ENCODE measurements at regions not wholly inside any gene's neighbourhood (a gene's known extent, or its start where the extent isn't known, plus 50 kb on each side); places are given as distances from the start of the nearest gene placed in this dataset.
"Not testable (repeated sequence)": the region's sequence is repeated elsewhere in the genome, so short reads cannot be mapped to it uniquely, and the experiment has no call there.

DNA sequence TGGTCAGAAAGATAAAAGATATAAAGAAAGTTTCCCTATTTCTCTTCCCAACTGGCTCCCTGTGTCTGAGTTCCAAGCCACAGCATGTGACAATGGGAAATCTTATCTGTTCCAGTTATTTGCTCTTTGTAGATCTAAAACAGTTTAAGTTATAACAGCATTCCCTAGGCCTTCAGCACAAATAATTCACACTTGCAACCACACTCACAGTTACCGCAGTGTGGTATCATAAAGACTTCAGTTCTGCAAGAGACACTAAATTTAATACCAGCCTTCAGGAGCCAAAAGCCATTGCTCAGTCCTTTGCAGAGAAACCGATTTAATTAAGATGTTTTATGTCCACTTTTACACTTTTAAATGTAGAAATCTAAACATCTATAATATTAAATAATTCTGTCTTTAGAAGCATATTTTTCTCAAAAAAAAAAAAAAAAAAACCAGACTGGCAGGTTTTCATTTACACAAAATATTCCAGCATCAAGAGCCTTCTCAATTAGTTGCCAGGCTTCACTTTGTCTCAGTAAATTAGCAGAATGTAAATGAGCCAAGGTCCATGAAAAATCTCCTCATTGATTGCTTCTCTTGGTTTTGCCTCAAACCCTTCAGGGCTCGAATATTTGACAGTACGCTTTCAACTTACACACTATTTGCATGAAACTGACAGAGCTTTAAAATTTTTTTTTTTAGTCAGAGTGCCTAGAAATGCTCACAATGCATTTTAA, 300.0 kb upstream of the DDI1 start:
- DNase-seq = no peak

DNA sequence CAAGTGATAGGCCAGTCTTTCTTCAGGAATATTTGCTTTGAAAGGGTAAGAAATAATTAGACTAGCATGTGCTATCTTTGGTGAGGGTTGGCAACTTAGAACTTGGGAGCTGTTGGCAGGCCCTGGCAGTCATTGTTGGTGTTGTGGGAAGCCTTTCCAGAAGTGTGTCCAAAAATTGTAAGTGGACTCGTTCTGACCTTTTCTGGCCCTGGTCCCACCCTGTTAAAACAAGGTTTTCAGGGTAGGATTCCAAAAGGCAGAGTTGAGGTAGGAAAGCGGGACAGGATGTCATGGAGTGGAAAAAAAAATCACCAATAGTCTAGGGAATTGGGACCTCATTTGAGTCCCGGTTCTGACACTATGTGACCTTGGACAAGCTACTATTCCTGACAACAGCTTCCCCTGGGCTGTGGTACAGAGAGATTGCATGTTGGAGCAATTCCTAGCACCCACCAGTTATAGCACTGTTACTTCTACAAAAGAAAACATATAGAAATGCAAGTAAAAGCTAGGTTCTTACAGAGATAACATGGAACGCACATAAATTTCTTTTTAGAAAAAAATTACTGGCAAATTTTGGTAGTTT, 299.3 kb upstream of the DDI1 start:
- DNase-seq = no peak

DNA sequence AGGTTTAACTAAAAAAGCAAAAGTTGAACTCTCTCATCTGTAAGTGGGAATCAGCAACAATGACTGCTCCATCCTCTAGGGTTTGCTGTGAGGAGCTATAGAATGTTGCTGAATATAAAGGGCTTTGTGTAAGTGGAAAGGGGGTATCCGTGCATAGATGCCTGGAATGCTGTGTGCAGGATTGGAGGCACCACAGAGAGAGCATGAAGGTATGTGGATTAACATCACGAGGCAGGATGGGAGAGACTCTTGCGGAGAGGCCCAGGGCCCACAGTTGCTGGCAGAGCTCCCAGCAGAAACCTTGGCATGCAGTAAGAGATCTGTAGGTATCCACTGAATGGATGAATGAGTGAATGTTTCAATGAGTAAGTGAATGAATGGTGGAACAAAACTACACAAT, 298.7 kb upstream of the DDI1 start:
- DNase-seq = no peak

DNA sequence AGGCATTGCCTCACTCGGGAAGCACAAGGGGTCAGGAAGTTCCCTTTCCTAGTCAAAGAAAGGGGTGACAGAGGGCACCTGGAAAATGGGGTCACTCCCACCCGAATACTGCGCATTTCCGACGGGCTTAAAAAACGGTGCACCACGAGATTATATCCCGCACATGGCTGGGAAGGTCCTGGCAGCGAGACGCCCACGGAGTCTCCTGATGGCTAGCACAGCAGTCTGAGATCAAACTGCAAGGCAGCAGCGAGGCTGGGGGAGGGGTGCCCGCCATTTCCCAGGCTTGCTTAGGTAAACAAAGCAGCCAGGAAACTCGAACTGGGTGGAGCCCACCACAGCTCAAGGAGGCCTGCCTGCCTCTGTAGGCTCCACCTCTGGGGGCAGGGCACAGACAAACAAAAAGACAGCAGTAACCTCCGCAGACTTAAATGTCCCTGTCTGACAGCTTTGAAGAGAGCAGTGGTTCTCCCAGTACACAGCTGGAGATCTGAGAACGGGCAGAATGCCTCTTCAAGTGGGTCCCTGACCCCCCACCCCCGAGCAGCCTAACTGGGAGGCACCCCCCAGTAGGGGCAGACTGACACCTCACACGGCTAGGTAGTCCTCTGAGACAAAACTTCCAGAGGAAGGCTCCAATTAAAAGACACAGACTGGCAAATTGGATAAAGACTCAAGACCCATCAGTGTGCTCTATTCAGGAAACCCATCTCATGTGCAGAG, 297.2 kb upstream of the DDI1 start:
- DNase-seq = not testable (repeated sequence)

DNA sequence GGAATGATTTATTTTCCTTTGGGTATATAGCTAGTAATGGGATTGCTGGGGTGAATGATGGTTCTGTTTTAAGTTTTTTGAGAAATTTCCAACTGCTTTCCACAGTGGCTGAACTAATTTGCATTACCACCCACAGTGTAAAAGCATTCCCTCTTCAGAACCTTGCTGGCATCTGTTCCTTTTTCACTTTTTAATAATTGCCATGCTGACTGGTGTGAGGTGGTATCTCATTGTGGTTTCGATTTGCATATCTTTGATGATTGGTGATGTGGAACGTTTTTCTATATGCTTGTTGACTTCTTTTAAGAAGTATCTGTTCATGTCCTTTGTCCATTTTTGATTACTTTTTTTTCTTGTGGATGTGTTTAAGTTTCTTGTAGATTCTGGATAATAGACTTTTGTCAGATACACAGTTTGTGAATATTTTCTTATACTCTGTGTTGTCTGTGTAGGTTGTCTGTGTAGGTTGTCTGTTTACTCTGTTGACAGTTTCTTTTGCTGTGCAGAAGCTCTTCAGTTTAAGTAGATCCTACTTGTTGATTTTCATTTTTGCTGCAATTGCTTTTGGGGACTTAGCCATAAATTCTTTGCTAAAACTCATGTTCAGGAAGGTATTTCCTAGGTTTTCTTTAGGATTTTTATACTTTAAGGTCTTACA, 291.8 kb upstream of the DDI1 start:
- no peak for DNase-seq

DNA sequence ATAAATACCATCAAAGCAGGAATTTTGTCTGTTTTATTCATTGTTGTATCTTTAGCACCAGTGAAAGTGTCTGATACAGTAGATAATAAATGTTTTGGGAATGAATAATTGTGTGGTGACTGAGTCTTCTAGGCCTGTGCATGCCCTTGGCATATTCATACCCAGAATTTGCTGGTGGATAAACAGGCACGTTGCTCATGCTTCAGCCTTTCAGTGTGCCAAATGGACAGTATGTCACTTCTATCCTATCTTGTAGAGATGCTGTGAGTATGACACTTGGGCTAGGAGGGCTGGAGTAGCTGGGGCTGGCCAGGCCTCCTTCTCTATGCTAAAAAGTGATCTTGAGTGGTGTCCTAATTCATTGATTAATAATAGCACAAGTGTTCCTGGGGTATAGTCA, 287.3 kb upstream of the DDI1 start:
- no peak for DNase-seq

DNA sequence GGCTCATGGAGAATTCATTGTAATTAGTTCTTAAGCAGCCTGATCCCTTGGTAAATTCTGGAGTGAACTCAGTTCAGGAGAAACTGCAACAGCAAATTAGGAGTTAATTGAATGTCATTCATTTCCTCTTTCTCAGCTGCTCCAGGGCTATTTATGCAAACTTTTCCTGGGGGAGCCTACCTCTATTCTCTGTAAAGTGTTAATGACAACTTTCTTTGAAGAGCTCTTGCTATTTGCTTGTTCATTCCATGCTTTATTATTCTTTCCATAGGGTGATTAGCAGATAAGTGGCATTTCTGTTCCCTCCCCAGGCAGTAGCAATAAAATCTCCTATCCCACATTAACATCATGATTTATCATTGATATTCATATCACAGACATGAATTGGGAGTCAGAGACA, 267.6 kb upstream of the DDI1 start:
- no peak for DNase-seq

DNA sequence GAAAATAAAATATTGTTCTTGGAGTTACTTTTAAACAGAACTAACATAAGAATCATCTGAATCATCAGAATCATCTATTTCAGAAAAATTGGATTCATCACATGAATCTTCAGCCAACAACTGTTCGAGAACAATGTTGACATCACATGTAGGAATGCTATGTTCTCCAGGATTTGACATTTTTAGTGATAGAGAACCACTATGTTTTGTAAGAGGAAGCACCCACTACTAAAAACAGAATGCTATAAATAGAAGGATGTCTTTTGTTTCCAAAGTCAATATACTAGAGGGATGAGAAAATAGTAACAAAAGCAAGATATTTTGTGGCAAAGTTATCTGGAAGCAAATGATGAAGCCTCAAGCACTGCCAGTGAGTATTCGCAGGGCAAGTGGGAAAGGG, 263.4 kb upstream of the DDI1 start:
- DNase-seq = no peak

DNA sequence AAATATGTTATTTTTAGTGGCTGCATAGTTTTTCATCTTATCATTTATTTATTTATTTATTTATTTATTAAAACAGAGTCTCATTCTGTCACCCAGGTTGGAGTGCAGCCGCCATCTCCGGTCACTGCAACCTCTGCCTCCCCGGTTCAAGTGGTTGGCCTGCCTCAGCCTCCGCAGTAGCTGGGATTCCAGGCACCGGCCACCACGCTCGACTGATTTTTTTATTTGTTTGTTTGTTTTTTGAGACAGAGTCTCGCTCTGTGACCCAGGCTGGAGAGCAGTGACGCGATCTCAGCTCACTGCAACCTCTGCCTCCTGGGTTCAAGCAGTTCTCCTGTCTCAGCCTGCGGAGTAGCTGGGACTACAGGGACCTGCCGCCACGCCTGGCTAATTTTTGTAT, 262.9 kb upstream of the DDI1 start:
- no peak for DNase-seq

DNA sequence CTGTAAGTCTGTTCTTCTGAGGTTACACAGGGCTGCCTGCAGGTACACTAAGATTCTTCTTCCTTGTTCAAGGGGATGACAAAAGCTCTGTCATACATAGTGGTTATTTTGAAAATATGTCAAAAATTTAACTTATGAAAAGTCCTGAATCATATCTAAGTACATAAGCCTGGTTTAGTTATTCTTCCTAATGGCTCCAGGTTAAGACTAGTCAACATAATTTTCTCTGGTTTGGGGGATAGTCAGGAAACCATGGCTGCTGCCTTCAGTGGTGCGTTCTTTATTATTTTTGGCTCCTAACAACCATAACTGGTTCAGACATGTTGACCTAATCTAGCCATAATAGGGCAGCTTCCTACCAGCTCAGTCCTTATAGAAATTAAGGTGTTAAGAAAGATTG, 257.4 kb upstream of the DDI1 start:
- no peak for DNase-seq

DNA sequence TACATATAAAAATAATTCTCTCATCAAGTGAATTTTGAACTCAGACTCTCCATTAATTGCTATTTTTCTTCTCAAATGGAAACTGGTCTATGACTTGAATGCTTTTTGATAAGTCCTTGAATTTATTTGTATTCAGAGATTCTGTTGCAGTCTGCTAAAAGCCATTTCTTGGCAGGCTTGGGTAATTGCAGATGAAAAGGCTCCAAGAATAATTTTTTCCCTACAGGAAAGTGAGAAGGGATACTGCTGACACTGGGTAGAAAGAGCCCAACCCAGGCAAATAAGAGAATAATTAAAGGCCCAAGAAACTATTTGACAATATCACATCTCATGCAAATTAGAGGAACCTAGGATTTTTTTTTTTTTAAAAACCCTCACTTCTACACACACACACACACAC, 246.5 kb upstream of the DDI1 start:
- no peak for DNase-seq

DNA sequence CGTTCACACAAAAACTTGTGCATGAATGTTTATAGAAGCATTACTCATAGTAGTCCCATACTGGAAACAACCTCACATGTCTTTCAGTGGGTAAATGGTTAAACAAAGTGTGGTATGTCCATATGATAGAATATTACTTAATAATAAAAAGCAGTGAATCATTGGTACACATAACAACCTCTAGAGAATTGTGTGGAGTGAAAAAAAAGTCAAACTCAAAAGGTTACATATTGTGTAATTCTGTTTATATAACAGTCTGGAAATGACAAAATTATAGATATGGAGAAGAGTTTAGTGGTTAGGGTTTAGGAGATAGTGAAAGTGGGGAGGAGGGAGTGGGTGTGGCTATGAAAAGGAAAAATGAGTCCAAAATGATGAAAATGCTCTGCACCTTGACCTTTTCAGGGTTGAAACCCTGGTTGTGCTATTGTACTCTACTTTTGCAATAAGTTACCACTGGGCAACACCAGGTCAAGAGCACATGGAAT, 243.4 kb upstream of the DDI1 start:
- DNase-seq = no peak

DNA sequence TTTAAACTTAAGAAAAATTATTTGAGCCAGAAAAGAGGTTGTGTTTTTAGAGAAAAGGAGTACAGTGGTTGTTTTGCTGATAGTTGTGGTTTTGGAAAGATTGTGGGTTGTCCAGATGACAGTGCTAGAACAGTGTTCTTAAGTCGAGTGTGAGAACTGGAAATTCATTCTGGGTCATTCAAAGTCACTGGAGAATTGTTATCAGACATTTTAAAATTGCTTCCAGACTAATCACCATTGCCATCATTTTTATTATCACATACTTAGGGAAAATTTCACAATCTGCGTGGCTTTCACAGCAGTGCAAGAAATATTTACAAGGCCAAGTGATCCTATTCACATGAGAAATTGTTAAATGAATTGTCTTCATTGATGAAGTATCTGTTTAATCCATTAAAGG, 242.2 kb upstream of the DDI1 start:
- DNase-seq = no peak

DNA sequence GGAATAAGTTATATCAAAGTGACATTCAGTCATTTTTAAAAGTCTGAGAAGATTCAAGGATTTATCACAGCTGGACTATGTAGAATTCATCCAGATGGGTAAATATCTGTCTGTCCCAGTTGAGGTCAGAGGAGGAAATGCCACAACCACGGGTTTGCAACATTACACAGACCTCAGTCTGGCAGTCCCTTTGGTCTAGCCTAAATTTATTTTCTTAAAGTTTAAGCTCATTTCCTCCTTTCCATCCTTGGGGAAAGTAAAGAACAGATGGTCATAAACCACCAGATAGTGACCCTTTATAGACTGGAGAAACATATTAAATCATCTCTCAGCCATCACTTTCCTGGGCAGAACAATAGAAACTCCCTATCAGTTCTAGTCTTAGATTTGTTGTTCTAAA, 238.4 kb upstream of the DDI1 start:
- DNase-seq = no peak

DNA sequence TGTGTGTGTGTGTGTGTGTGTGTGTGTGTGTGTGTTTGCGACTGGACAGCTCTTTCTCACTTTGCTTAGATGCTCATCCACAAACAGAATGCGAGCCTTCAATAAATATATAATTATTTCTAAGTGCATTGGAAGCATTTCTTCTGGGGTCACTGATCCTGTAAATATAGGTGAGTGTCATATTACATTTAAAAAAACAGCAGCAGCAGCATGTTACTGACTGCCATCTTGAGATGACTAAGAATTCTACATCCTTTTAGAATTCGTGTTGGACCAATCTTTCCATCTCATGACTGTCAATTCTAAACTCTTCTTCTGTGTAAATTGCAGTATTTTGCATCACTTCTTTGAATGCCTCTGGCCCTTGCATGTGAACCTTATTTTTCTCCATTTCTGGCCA, 238.0 kb upstream of the DDI1 start:
- no peak for DNase-seq

DNA sequence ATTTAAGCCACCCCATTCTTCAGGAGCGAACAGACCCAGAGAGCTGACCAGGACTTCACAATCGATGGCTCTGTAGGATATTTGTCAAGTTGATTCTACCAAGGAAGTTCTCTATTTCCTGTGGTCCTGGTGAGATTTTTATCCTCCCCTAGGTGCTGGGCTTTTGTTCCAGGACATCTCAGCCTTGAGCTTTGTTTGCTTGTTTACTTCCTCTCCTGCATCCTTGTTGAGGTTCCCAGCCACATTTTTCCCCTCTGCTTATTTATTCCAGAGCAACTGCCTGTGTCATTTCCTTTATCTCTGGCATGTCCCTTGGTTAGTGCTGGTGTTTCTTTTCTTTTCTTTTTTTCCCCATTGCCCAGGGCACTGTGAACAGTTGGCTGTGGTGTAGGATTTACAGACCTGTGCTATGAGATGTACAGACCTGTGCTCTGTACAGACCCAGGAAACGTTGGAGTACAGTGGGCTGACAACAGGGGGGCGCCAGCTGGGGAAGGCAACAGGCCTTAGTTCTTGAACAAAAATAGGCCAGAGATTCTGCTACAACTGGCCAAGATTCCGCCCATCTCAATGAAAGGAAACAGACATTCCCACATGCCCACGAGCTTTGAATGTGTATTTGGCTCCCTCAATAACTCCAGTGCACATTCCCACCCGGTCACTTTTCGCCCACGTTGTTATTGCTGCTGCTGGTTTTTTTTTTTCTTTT, 235.9 kb upstream of the DDI1 start:
- no peak for DNase-seq

DNA sequence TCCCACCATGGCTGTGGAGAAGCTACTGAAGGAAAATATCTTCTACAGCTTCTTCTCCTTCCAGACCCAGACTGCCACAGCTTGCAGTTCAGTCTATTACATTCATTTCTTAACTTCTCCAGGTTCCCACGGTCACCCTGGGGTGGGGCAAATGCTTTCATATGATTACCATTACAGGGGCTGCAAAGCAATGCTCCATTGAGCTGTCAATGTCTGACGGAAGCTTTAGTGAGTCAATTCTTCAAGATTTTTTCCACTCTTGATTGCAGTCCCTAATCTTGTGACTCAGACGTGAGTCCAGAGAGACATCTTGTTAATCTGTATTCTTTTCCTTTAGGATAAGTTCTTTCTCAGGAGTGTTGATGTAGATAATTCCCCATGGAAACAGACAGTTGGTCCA, 233.4 kb upstream of the DDI1 start:
- DNase-seq = no peak

DNA sequence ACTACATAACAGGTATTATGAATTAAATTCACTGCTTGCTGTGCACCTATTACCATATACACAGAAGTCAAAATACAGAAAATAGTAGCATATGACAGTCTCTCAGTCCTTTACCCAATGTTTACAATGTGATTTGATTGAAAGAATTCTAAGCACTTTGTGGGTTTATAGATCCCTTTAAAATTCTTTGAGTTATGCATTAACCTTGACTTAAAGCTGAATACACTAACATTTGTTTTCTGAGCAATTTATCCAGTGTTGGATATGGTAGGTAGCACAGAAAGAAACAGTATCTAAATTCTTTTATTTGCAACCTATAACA, 230.8 kb upstream of the DDI1 start:
- no peak for DNase-seq

DNA sequence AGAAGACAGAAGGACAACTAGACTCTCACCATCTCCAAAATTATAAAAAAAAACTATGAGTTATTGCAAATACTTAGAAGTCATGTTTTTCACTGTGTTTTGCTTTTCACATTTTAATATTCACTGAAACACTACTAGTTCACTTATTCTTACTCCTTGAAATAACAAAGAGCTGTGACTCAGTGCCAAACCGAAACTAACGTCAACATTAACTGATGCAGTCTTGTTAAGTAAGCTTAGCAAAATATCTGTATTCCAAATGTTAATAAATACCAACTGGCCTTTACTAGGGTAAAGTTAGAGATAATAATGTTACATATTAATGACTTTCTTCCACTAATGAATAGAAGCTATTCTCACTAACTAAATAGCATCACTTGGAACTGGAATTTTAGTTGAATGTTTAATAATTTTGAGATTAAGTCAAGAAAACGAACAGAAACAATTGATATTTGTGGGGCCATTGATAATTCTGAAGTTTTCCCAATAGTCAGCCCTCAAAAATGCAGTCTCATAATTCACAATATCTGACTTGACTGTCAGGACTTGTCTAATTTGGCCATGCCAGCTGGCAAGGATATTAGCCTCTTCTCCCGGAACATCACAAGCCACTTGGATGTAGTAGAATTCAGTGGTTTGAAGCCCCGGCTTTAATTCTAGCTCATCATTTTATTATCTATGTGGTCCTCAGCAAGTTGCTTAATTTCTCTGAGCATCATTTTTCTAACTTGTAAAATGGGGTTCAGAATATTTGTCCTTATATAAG, 230.1 kb upstream of the DDI1 start:
- no peak for DNase-seq

DNA sequence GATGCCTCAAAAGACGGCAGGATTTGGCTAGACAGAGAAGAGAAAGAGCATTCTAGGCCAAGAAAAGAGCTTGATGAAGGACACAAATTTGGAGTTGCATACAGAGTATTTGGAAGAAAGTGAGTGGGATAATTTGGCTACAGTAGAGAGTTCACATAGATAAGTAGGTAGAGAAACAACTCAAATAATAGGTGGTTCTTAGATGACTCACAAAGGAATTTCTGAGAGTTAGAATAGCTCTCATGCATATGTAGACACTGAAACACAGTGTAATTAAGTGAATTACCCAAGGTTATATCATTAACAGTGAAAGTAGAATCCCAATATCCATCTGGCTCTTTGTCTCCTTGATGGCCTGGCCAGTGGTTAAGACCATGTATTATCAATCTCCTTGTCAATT, 228.6 kb upstream of the DDI1 start:
- DNase-seq = no peak

DNA sequence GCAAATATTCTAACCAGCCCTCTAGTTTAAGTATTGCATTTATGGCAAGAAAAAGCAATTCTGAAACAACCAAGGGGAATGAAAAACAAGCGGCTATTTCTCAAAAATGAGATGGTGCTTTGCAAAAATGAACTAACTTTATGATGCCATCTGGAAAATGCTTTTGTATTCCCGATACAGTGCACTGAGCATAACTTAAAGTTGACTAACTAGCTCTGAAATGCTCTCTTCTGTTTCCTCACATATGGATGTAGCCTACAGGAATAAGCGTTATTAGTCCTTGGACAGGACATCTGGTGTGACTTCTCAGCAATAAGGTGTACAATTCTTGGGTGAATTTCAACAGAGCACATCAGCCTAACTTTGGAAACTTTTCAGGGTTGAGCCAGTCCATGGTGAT, 228.2 kb upstream of the DDI1 start:
- DNase-seq = no peak

DNA sequence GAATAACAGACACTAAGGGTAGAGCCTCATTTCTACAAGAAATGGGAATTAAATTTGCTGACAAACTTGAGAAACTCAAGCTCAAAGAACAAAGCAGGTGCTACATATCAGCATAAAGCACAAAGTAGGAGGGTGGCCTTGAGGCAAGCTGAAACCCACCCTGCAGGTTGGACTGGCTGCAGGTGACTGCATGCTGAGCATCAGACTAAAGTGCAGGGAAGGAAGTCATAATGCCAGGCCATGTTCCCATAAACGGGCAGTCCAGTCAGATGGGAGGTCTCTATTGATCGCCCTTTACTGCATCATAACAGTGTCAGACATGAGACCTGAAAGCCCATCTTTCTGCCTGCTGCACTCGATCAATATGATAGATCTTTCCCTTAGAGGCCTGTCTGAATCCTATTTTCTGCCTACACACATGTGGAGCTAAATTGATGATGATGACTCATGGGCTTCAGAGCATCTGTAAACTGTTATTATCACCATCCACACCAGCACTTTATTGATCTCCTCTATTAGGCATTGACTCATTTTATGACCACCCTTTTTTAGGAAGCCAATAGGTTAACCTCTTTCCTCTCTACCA, 224.5 kb upstream of the DDI1 start:
- no peak for DNase-seq

Data from activated CD4-positive, alpha-beta T cell treated with anti-CD3 and anti-CD28 coated beads, Interleukin-2, amount 50 U/mL, for 4 hours (primary cell).